ENCODE measurements at regions not wholly inside any gene's neighbourhood (a gene's known extent, or its start where the extent isn't known, plus 50 kb on each side); places are given as distances from the start of the nearest gene placed in this dataset.

- TF ChIP-seq RAD21 (IDR thresholded peaks at IDR 0.05; ENCODE audit: low read depth) (no peak), EZH2 (IDR thresholded peaks at IDR 0.05) (no peak)
Observed at GRCh38 chr13:26495750-26496149, 61.7 kb upstream of the WASF3 start.
